ENCODE measurements at regions not wholly inside any gene's neighbourhood (a gene's known extent, or its start where the extent isn't known, plus 50 kb on each side); places are given as distances from the start of the nearest gene placed in this dataset.
"Not testable (repeated sequence)": the region's sequence is repeated elsewhere in the genome, so short reads cannot be mapped to it uniquely, and the experiment has no call there.

DNA sequence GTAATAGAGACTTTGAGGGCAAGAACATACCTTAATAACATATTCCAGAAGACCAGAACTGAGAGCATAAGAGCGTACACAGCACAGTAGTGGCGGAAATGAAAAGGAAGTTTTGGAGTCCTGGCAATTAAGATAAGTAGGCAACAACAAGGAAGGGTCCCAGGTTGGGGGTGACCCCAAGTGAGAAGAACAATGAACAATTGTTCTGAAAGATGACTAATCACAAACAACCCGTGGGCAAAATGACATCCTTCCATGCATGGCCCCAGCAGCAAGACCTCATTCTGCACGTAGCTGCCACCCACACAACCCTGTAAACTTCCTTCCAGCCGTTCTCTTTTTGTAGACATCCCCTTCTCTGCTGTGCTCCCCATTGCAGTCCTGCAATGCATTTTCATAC lies 384.4 kb upstream of the PABPC4L start:
- DNase-seq: no peak

DNA sequence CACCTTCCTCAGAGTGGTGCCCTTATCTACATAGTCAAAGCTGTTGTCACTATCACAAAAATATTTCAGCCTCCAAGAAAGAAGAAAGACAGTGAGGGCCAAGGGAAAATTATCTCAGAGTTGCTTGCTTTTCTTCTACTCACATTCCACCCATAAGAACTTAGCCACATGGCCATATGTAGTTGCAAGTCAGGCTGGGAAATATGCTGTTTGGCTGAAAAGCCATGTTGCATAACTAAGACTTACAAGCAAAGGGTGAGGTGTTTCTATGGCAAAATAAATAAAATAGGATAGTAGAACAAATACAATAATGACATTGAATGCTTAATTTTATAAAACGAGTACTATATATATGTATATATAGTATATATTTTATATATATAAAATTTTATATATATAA lies 365.9 kb upstream of the PABPC4L start:
- DNase-seq: no peak

DNA sequence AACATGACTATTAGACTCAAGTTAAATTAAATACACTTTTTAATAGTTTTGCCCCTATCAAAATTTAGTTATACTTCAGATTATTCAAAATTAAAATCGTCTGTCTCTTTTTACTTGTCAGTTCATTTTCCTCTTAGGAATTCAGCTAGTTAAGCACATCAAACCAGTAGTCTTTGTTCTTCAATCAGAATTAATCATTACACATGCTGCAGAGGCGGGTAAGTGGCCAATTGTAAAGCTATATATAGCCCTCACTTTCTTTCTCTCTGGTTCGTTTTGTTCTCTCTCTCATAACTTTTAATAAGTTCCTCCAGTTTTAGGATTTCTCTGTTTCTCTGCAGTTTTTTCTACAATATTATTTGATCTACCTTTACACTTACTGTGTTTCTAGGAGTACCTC lies 359.1 kb upstream of the PABPC4L start:
- no peak for DNase-seq

DNA sequence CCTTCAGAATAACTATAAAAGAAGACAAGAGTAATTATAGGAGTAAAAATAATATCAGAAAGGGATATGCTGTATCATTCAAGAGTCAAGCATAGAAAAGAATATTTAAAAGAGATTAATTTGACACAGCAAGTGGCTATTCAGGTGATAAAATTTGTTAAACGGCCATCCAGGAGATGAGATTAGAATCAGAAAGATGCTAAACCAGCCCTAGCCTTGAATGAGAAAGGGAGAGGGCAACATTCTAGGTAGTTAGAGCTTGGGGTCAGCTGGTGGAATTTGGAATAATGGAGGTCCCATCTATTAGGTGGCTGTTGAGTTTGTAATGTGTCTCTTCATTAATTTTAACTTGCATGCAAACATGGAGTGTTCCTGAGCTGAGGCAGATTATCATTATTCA lies 350.5 kb upstream of the PABPC4L start:
- no peak for DNase-seq

DNA sequence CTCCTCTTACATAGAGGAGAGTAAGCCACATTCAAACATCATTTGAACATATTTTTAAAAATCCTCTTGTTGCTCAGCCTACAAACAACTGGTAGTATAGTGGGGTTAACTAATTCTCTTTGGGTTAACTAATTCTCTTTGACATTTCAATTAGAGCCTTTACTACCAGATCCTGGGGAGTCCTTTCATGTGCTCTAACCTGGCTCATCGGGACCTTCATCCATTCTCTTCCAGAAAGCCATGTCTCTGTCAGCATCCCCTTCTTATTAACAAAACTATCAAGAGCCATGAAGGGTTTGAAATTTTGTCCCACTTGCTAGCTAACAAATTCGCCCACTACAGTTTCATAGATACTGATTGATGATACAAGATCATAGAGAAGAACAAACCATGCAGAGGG lies 349.8 kb upstream of the PABPC4L start:
- no peak for DNase-seq

DNA sequence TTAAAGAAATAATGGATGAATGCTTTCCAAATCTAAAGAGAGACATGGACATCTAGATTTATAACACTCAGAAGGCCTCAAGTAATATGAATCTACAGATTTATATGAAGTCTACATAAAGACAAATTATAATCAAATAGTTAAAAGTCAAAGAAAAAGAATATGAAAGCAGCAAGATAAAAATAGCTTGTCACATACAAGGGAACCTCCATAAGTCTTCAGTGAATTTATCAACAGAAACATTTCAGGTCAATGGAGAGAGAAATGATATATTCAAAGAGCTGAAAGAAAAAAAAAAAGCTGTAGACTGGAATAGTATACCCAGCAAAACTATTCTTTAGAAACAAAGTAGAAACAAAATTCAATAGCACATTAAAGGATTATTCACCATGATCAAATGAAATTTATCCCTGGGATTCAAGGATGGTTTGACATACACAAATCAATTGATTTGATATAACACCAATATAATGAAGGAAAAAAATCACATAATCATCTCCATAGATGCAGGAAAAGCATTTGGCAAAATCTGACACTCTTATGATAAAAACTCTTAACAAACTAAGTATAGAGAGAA lies 346.6 kb upstream of the PABPC4L start:
- no peak for DNase-seq

DNA sequence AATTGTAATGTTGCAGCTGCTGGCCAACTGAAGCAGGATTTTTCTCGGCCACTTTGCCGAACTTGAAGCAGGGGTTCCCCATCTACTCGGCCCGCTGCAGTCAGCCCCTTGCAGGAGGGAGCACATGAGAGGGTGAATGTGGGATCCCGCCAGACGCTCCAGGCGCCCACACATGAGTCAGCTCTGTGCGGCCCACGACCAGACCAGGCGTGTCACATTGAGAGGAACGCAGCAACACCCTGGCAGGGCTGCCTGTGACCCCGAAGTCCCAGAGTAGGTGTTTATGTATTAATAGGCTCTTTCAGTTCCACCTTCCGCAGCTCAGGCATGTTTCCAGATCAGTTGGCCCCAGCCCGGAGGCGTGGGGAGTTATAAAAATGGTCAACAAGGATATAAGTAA lies 344.7 kb upstream of the PABPC4L start:
- DNase-seq: no peak

DNA sequence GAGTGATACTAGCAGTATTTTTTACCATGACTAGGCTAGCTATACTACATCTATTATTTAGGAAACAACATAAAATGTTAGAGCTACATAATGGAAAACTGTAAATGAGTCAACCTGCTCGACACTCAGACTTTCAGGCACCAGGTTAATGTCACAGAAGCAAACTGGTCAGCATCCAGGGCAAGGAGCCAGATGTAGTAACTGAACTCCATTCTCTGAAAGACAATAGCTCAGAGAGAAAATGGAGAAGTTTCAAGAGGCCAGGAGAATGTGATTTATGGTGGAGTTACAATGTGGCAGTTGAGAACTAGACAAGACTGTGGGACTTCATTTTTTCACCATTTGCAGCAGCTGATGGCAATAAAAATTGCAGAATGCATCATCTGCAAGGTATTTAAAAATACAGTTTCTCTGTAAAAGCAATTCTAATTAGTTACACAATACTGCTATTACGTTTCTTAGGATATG lies 342.7 kb upstream of the PABPC4L start:
- peak; percentile 26 for DNase-seq

DNA sequence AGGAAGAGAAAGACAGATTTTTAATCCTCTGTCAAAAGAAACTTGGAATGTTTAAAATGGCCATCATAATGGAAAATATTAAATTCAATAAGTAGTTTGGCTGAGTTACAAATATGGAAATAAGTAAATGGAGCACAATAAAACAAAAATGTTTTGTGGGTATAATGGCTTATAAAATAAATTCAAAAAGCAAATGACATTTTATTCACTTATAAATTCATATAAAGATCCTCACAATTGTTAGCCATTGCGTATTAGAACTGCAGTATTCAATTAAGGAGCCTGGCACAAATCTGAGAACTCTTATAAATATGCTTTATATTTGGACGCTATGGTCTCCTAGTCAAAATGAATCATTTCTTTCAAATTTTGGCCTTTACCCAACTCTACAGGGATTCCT lies 339.0 kb upstream of the PABPC4L start:
- no peak for DNase-seq

DNA sequence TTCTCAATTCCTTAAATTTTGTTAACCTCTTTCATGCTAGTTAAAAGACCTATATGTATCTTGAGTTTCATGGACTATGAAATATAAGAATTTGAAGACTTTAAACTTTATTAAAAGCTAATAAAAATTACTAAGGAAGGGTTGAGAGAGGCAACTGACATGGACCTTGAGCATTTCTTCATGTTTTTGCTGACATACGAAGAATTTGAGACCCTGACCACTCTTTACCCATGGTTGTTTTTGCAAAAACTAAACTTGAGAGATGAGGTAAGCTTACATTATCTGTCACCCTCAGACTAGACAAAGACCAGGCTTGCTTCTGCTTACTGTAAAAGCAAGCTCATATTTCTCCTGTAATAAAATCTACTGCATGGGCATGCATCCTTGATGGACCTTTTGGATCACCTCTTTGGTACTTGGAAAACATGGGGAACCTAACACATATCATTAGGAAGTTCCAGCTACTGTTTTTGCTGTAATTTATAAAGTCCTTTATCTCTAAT lies 338.2 kb upstream of the PABPC4L start:
- no peak for DNase-seq

DNA sequence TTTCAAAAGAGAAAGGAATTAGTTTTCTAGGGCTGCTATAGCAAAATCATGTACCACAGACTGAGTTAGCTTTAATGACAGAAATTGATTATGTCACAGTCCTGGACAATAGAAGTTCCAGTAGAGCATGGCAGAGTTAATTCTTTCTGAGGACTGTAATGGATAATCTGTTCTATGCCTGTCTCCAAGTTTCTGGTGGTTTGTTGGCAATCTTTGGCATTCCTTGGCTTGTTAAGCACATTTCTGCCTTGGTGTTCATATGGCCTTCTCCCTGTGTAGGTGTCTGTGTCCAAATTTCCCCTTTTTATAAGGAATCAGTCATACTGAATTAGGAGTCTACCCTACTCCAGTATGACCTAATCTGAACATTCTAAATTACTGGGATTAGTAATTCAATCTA lies 336.1 kb upstream of the PABPC4L start:
- DNase-seq: no peak

DNA sequence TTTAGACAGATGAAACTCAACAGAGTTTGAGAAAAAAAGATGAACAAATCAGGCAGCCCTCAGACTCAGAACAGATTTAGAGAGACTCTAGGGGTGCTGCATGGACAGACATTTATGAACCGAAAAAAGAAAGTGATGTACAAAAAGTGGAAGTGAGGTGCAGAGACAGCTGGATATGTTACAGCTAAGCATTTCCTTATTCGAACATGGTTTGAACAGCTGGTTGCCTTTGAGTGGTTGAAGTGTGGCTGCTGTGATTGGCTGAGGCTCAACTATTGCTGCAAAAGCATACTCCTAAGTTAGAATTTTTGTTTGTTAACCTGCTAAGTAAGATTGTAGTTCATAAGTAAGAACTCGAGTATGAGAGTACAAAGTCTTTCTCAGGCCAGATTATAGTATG lies 331.5 kb upstream of the PABPC4L start:
- DNase-seq: no peak

DNA sequence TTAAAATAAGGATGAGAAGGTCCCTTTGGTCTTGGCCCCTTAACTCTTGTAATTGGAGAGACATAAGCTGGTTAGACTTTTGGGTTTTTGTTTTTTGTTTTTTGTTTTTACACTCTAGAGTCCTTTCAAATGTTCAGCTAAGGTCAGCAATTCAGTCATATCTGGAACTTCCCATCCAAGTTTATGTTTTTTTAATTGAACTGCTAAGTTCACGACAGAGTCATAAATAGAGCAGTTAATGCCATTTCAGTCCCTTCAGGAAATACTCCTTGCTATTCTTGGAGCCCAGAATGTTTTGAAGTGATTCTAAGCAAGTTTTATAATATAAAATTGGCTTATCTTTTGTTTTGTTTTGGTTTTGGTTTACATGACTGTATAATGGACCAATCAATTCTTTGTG lies 329.4 kb upstream of the PABPC4L start:
- DNase-seq: no peak

DNA sequence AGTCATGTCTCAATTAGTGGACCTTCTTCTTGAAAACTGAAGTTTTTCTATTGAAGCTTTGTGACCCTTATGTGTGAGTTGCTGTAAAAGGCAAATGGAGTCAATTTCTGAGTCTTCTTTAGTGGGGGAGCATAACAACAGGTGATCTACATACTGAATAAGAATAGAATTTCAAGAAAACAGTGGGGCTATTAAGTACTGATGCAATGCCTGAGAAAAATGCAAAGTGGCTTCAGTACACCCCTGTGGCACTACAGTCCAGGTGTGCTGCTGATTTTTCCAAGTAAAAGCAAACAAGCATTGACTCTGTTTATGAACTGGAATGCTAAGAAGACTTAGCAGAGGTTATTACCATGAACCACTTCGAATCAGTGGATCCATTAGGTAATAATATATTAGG lies 328.0 kb upstream of the PABPC4L start:
- no peak for DNase-seq

DNA sequence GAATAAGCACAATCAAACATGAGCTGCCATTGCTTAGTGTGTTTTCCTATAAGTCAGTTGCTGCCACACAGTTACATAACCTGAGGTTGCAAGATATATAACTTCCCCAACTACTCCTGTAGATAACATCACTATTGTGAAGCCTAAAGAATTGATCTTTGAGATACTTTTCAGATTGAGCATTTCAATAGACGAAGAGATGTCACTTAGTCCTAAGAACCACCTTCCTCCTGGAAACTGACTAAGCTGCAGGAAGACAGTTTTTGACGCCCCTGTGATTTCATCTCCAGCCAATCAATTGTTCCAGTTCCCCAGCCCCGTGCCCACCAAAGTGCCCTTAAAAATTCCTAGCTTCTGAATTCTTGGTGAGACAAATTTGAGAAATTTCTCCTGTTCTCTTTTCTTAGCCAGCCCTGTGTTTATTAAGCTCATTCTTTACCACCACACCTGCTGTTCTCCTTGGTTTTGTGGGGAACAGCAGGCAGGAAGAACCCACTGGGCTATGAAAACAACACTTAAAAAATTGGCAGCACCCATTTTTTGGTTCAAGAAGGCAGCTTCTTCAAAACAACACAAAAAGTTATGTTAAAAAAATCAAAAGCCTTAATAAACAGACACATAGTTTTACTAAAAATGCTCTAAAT lies 317.1 kb upstream of the PABPC4L start:
- DNase-seq: no peak

DNA sequence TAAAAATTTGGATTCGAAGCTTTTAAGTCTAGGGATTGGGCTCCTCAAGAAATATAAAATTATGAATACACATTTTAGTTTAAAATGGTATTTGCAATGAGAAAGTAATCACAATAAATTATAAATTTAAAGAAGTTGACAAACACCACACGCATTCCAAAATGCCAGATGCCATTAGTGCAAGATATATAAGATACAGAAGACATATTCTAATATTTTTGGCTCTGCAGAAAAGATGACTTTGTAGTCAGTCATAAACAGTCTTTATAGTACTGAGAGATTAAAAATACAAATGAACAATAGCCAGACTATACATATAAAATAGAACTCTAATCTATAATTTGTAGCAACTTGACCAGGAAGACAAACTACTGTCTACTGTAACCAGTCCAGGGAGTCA lies 309.0 kb upstream of the PABPC4L start:
- DNase-seq: no peak

DNA sequence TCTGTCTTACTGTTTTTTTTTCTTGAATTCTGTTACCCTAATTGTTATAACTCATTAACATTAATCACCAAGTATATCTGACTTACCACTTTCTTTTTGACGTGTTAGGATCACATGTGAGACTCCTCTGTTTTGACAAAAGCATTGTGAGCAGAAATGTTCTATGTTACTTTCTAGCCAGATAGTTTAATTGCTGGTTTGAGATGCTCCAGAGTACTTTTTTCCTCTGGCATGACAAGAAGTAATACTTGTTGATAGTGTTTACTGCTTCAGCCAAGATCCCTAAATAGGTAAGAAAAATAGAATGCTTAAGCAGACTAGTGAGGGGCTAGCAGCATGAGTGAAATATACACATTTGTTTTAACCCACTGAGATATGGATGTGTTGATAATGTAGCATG lies 303.9 kb upstream of the PABPC4L start:
- no peak for DNase-seq

DNA sequence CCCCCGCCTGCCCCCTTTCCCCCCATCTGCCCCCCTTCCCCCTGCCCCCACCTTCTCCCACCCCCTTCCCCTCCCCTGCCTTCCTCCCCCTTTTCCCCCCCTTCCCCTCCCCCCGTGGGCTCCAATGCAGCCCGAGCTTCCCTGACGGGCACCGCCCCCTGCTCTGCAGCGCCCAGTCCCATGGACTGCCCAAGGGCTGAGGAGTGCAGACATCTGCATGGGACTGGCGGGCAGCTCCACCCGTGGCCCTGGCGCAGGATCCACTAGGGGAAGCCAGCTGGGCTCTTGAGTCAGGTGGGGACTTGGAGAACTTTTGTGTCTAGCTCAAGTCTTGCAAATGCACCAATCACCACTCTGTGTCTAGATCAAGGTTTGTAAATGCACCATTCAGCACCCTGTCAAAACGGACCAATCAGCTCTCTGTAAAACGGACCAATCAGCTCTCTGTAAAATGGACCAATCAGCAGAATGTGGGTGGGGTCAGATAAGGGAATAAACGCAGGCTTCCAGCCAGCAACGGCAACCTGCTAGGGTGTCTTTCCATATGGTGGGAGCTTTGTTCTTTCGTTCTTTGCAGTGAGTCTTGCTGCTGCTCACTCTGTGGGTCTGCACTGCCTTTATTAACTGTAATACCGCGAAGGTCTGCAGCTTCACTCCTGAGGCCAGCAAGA lies 300.5 kb upstream of the PABPC4L start:
- no peak for DNase-seq

DNA sequence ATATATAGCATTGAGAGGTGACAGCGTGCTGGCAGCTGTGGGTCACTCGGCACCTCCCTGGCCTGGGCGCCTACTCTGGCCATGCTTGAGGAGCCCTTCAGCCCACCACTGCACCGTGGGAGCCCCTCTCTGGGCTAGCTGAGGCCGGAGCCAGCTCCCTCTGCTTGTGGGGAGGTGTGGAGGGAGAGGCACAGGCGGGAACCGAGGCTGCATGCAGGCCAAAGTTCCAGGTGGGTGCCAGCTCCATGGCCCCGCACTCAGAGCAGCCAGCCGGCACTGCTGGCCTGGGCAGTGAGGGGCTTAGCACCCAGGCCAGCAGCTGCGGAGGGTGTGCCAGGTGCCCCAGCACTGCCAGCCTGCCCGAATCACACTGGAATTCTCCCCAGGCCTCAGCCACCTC lies 299.9 kb upstream of the PABPC4L start:
- DNase-seq: not testable (repeated sequence)

DNA sequence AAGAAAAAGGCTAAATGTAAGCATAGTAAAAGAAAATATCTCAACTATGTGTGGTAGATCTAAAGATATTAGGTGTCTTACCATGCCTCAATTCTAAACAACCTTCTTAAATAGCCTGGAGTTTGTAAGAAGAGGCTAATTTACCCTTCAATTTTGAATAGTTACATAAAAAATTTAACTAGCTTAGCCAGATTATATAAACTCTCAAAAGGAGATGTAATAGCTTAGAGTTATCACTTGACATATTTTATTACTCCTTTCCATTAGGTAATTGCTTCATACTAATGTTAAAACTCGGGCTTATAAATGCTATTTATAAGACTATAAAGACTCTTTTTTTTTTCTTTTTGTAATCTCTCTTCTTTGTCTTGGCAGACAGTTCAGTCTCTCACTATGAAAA lies 297.5 kb upstream of the PABPC4L start:
- DNase-seq: no peak

DNA sequence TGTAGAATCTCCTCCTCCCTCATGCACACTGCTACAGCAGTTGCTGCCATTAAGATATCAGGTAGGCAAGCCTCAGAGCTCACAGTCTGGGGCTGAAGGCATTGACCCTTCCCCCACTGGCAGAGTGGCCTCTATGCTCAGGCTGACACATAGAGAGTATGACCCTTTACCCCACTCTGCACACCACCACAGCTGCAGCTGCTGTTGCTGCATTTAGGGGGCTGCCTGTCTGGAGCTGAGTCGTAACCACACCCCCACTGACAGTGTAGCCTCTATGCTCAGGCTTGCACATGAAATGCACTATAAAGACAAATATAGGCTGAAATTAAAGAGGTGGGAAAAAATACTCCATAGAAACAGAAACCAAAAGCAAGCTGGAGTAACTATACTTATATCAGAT lies 289.3 kb upstream of the PABPC4L start:
- DNase-seq: no peak

DNA sequence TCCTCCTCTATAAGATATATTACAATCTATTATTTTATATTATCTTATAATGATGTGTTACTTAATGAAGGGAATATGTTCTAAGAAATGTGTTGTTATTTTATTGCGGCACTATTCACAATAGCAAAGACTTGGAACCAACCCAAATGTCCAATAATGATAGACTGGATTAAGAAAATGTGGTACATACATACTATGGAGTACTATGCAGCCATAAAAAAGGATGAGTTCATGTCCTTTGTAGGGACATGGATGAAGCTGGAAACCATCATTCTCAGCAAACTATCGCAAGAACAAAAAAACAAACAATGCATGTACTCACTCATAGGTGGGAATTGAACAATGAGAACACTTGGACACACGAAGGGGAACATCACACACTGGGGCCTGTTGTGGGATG lies 281.9 kb upstream of the PABPC4L start:
- not testable (repeated sequence) for DNase-seq

DNA sequence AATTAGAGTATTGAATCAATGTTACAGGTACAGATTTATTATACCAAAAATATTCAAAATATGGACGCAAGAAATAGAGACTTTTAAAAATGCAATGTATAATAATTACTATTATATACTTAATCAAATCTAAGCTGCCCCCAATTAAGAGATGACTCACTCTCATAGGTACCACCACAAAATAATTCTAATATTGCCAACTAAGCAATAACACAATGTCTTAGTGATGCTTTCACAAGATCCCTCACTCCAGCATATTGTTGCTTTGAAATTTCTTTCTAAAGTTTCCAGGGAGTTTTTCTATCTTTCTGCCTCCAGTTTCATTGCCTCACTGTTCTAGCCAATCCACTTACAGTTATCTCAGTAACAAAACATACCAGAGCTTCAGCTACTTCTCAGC lies 270.0 kb upstream of the PABPC4L start:
- no peak for DNase-seq

DNA sequence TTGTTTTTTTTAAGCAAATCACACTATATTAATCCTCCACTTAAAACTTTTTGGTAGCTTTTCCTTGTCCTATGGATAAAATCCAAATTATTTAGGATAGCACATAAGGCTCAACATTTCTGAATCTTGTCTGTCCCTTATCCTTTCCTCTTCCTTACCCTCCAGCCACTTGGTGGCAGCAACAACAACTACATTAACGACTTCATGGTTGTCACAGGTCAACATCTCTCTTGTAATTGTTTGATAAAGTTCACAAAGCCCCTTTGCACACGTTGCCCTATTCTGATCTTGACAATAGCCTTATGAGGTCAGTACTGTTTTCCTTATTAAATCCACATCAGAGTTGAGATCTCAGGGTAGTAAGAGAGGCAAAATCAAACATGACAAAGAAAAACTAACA lies 269.0 kb upstream of the PABPC4L start:
- DNase-seq: no peak

DNA sequence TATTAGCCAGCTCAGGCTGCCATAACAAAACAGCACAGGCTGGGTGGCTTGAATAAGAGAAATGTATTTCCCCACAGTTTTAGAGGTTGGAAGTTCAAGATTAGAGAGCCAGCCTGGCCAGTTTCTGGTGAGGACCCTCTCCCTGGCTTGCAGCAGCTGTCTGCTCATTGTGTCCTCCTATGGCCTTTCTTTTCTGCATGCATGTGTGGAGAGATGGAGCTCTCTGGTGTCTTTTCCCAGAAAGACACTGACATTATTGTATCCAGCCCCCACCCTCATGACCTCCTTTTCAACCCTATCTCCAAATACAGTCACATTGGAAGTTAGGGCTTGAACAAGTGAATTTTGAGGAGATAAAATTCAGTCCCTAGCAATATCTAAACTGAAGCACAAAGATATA lies 263.8 kb upstream of the PABPC4L start:
- no peak for DNase-seq
